ENCODE measurements at regions not wholly inside any gene's neighbourhood (a gene's known extent, or its start where the extent isn't known, plus 50 kb on each side); places are given as distances from the start of the nearest gene placed in this dataset.

- Histone ChIP-seq H3K4me1 (ENCODE audit: low read depth) (no peaks in the 10 kb centered on the region), H3K9me3 (ENCODE audit: low read depth) (no peaks in the 10 kb centered on the region), H3K27me3 (no peaks in the 10 kb centered on the region), H3K4me3 (no peak overlapping the region), H3K27ac (no peak overlapping the region), H3K36me3 (no peaks in the 10 kb centered on the region)
- DNase-seq (ENCODE audit: low read depth in 1 of 2, low spot score in 1 of 2): no peak
- TF ChIP-seq CTCF (IDR thresholded peaks at IDR 0.05; ENCODE audit: low read depth, low read length): no peak
These were observed 305.2 kb upstream of the UBE2E3 start for GRCh38 chr2:180675170-180675569.

- H3K9me3 ChIP-seq (ENCODE audit: low read depth): no peaks in the 10 kb centered on the region
- TF ChIP-seq CTCF (IDR thresholded peaks at IDR 0.05; ENCODE audit: low read depth, low read length): no peak
- H3K4me1 ChIP-seq (ENCODE audit: low read depth): no peaks in the 10 kb centered on the region
- H3K27ac ChIP-seq: no peak overlapping the region
- no peak overlapping the region for H3K4me3 ChIP-seq
- H3K36me3 ChIP-seq: no peaks in the 10 kb centered on the region
- no peaks in the 10 kb centered on the region for H3K27me3 ChIP-seq
- no peak for DNase-seq (ENCODE audit: low read depth in 1 of 2, low spot score in 1 of 2)
These were observed 308.0 kb upstream of the UBE2E3 start for GRCh38 chr2:180672377-180672776.

- no peak for DNase-seq (ENCODE audit: low read depth in 1 of 2, low spot score in 1 of 2)
- no peaks in the 10 kb centered on the region for H3K9me3 ChIP-seq (ENCODE audit: low read depth)
- no peaks in the 10 kb centered on the region for H3K36me3 ChIP-seq
- H3K4me3 ChIP-seq: no peak overlapping the region
- no peak for TF ChIP-seq CTCF (IDR thresholded peaks at IDR 0.05; ENCODE audit: low read depth, low read length)
- H3K27ac ChIP-seq: no peak overlapping the region
- no peaks in the 10 kb centered on the region for H3K27me3 ChIP-seq
- H3K4me1 ChIP-seq (ENCODE audit: low read depth): no peaks in the 10 kb centered on the region
These were observed 310.0 kb upstream of the UBE2E3 start for GRCh38 chr2:180670302-180671003.

- no peak for DNase-seq (ENCODE audit: low read depth in 1 of 2, low spot score in 1 of 2)
- Histone ChIP-seq H3K36me3 (no peaks in the 10 kb centered on the region), H3K4me3 (no peak overlapping the region), H3K27ac (no peak overlapping the region), H3K27me3 (no peaks in the 10 kb centered on the region), H3K4me1 (ENCODE audit: low read depth) (no peaks in the 10 kb centered on the region), H3K9me3 (ENCODE audit: low read depth) (no peaks in the 10 kb centered on the region)
- TF ChIP-seq CTCF (IDR thresholded peaks at IDR 0.05; ENCODE audit: low read depth, low read length): no peak
These were observed 311.4 kb upstream of the UBE2E3 start for GRCh38 chr2:180669016-180669415.

- Histone ChIP-seq H3K36me3 (no peaks in the 10 kb centered on the region), H3K27ac (no peak overlapping the region), H3K4me1 (ENCODE audit: low read depth) (no peaks in the 10 kb centered on the region), H3K9me3 (ENCODE audit: low read depth) (no peaks in the 10 kb centered on the region), H3K4me3 (no peak overlapping the region), H3K27me3 (no peaks in the 10 kb centered on the region)
- DNase-seq (ENCODE audit: low read depth in 1 of 2, low spot score in 1 of 2): no peak
- no peak for TF ChIP-seq CTCF (IDR thresholded peaks at IDR 0.05; ENCODE audit: low read depth, low read length)
These were observed 315.9 kb upstream of the UBE2E3 start for GRCh38 chr2:180664507-180664906.
